Stromal cell of bone marrow (primary cell): ENCODE measurements at regions not wholly inside any gene's neighbourhood (a gene's known extent, or its start where the extent isn't known, plus 50 kb on each side); places are given as distances from the start of the nearest gene placed in this dataset.
"Not testable (repeated sequence)": the region's sequence is repeated elsewhere in the genome, so short reads cannot be mapped to it uniquely, and the experiment has no call there.

Source experiments
- DNase-seq: peaks from one replicate; pipeline ENCODE4 v3.0.0-alpha.2; 2012; ENCODE audit warnings: low read depth

DNA sequence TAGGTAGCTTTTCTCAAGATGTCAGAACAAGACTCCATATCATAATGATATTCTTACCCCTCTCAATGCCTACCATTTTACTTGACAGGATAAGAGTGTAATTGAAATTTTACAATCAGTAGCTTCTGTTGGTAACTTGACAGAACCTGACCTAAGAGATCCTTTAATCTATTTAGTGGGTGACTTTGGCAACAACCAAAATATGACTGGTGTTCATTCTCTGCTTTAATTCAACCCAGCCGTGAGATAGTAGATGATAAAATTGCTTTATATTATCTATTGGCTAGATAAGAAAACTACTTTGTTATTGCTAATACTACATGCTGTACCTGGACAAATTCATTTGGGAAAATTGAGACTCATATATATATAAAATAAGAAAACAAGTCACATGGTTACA is 770.2 kb upstream of the NXPH2 start:
- no peak for DNase-seq

DNA sequence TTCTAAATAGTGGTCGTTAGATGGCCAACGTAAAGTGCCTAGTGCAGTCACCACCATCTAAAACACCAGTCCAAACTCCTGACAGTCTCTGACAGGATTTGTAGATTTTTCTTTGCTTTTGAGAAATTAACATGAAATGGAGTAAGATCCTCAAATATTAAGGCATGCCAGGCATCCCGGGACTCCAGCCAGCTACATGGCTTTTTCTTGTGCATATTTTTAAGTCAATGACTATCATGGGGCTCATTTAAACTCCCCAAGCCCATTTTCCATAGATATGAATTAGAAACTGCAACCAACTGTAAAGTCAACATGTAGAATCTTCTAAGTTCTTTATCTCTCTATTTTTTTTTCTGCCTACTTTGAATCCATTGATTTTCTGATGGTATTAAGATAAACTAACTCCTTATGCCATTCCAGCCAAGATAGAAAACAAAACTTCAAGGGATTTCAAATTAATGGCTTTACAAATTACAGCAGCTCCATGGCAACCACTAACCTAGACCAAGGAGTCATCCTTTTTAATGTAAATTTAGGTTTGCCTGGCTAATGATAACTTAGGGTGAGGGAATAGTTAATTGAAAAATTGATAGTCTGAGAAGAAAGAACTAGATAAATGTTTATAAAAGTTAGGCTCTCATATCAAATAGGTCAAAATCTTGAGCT is 764.1 kb upstream of the NXPH2 start:
- no peak for DNase-seq

DNA sequence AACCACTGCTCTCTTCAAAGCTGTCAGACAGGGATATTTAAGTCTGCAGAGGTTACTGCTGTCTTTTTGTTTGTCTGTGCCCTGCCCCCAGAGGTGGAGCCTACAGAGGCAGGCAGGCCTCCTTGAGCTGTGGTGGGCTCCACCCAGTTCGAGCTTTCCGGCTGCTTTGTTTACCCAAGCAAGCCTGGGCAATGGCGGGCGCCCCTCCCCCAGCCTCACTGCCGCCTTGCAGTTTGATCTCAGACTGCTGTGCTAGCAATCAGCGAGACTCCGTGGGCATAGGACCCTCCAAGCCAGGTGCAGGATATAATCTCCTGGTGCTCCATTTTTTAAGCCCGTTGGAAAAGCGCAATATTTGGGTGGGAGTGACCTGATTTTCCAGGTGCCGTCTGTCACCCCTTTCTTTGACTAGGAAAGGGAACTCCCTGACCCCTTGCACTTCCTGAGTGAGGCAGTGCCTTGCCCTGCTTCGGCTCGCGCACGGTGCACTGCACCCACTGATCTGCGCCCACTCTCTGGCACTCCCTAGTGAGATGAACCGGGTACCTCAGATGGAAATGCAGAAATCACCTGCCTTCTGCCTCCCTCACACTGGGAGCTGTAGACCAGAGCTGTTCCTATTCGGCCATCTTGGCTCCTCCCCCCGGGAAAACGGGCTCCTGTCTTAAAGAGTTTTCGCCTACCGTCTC is 758.3 kb upstream of the NXPH2 start:
- DNase-seq, result not testable (repeated sequence)

DNA sequence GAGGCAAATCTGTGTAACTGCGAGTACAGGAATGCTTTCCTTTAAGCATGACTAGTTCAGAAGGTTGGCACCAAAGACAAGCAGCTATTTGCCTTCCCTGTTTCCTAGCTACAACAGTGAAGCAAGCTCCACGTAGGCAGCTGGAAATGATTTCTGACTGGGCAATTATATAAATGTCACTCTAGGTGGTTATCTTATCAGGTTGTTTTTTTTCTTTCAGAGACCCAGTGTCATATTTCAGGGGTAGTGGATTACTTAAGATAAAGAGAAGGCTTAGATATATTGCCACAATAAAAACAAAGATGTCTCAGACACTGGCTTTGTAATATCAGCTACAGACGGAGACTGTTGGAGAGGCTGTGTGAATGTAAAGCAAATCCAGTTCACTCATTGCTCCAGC is 748.9 kb upstream of the NXPH2 start:
- DNase-seq, result no peak

DNA sequence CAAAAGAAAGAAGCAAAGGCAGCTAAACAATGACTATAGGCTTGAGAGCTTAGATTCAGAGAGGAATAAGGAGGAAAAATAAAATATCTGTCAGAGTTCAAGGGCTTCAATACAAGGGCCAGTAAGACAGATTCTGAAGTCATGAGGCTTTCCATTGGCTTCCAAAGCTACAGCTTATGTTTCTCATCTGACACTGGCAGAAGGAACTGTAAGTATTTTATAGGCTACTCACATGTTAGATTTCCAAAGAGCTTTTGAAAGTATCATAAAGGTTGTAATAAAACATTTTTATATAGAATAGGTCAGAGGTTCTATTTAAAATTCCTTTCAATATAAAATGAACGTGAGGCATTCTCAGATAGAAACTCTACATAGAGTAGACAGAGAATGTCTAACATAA is 746.6 kb upstream of the NXPH2 start:
- DNase-seq, result no peak

DNA sequence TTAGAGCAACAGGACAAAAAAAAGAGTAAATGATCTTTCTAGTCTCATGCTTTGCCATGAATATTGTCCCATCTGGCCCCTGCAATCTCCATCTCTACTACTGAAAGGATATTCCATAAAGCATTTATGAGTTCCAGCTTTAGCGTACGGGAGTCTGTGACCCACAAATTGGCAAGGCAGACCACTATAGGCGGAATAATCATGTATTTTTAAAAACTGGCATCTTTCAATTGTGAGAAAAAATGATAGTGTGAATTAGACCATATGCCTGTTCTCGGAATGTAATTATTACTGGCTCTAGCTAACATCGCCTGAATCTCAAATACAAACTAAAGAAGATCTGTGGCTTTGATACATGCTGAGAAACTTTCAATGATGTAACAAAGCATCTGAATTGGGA is 738.1 kb upstream of the NXPH2 start:
- DNase-seq, result no peak

DNA sequence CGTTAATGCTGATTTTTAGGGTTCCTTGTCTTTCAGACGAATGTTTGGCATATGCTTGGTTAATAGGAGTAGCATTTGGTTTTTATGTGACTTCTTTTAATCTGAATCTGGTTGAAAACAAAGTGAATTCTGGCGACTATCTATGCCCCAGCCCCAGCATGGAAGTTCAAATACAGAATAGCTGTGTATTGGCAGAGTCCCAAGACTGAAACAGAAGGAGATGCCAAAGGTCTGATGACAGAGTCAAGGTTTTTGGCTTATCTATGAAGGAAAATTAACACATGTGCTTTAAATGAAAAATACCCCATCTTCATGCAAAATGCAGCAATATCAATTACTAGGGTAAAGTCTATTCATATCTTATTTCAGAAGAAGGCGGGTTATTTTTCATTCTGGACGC is 734.8 kb upstream of the NXPH2 start:
- no peak for DNase-seq

DNA sequence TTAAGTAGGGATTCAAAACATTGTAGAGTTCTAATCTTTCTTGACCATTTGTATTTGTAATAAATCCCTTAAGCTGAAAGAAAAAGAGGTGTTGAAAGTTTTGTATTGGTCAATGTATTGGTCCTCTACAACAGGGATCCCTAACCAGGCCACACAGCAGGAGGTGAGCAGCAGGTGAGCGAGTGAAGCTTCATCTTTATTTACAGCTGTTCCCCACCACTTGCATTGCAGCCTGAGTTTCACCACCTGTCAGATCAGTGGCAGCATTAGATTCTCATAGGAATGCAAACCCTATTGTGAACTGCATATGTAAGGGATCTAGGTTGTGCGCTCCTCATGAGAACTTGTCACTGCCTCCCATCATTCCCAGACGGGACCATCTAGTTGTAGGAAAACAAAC is 715.7 kb upstream of the NXPH2 start:
- DNase-seq, result no peak

DNA sequence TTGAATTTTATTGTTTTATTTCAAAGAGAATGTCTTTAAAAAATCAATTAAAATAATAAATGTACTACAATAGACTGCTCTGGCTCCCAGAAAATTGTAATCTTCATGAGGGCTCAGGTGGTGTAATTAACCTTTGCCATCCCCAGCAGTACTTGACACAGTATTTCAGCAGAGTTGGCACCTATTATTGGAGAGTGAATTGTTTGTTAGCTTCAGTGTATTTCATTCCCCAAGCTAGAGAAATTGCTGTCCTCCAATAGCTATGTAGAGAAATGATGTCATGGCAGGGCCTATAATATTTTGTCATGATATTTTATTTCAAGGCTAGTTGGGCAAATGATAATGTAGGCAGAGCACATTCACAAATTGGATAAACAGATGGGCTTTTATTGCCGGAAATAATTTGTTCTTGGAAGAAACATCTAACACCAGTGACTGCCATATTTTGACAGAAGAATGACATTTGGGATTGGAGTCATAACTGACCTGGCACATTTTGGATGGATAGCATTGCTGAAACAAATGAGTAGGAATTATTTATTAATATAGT is 712.0 kb upstream of the NXPH2 start:
- DNase-seq, result no peak

DNA sequence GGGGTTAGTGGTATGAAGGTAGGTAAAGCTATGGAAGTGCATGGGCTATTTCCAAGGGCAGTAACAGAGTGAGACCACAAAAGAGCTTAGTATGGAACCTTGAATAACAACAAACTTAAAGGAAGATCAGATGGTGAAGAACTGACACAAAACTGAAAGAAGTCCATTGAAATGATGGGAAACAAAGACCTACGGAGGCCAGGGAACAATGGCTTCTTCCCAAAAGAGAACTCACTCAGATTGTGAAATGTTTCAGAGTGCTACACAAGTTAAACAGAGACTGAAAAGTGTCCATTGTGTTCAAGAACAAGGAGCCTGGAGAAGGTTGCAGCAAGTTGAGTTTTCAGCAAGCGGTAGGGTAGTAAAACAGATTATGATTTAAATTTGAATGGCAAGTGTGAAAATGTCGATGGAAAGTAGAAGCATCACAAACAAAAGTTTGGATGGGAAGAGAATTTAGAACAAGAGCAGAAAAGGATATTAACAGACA is 700.0 kb upstream of the NXPH2 start:
- DNase-seq, result no peak

DNA sequence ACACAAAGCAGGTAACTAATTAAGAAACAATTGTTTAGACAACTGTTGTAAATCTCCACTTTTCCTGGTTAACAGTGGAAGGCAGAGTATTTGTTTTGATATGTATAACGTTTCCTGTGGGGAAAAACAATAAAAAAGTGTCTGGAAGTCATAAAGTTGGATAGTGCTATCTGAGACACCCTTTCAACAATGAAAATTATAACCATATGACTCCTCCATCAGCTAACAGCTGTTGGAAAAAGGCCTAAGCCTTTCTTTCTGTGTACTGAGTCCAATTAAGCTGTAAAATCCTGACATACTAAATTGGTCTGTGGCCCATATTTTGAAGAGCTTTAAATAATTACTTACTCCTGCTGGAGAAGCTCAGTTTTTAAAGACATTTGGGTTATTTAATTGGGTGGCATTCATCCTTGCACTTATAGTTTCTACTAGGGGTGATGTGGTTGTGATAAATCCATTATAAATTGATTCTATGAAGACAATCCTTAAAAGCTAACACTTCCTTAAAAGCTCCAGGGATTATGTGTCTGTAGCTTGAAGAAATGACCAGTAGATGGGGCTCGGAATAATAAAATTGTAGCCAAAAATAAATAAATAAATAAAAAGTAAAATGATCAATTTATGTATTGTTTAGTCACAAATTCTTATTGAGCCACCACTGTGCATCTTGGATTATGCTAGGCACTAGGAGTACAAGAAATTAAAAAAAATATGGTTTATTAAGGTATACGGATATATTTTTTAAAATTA is 698.1 kb upstream of the NXPH2 start:
- peak; percentile 5 for DNase-seq

DNA sequence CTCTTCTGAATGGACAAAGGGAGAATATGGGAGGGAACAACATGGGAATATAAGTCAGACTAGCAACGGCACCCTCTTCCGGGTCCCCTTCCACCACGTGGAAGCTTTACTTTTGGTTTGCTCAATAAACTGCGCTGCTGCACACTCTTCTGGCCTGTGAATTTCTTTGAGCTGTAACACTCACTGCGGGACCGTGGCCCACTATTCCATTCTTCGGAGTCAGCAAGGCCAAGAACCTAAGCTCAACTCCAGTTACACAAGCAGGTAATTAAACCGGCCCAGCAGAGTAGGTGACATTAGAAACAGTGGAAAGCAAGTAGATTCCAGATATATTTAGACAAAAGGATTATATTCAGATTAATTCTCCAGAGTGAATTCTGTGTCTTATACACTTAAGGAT is 697.4 kb upstream of the NXPH2 start:
- DNase-seq, result no peak

DNA sequence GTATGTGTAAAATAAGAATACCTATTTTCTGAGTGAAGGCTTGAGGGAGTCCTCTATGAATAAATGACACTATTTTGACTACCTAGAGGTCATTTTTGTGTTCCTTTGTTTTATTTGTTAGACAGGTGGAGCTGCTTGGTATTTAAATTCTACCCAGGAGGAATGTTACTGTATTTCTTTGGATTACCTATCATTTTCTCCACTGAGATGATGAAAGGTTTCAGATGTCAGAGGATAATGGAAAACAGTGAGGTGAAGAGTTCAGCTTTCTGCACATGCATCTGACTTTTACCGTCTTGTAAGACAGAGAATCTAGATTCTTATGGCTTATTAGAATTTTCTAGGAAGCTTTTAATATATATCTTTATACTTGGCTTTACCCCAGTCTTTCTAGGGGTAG is 689.8 kb upstream of the NXPH2 start:
- DNase-seq, result no peak

DNA sequence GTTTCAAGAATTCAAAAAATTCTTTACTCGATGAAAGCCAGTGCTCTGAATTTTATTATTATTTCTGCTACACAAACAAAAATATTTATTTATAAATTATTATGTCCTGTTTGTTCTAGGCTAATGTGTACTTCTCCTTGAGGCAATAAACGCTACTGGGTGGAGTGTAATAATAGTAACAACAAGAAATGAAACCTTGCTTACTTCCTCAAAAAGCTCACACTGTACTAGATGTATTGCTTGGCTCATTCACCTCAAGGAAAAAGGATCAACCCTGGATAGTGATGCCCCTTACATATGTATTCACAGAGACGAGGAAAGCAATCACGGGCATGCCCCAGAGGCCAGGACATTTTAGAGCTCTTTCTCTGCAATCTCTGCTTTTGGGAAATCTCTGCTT is 685.6 kb upstream of the NXPH2 start:
- no peak for DNase-seq

DNA sequence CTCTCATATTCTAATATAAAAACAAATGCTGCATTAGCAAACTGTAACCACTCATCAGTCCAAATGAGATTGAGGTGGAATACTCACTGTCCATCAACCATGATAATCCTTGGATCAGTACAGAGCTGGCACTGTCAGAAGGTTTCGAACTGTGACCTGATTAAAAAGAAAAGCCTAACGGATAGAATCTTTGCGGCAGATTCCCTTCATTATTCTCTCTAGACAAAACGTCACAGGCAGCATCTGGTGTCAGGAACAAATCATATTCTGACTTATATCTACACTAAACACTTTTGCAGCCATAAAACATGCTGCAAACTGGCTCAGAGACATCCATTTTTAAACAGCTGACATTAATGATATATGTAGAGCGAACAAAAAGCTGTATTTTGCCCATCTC is 677.7 kb upstream of the NXPH2 start:
- no peak for DNase-seq

DNA sequence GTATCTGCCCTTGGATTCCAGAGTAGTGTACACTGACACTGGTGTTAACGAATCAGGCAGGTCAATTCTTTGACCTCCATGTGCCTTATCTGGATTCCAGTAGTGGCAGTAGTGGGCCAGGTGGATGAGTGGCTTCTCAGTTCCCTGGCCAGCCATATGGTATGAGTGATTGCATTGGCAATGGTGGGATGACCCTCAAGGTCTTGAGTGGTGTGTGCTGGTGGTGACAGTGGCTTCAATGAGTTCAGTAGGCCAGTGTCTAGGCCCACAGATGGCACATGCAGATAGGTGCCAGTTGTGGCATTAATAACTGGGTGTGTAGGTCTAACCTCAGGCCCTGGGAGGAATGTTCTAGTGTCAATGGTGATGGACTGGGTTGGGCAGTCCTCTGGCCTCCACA is 674.1 kb upstream of the NXPH2 start:
- no peak for DNase-seq

DNA sequence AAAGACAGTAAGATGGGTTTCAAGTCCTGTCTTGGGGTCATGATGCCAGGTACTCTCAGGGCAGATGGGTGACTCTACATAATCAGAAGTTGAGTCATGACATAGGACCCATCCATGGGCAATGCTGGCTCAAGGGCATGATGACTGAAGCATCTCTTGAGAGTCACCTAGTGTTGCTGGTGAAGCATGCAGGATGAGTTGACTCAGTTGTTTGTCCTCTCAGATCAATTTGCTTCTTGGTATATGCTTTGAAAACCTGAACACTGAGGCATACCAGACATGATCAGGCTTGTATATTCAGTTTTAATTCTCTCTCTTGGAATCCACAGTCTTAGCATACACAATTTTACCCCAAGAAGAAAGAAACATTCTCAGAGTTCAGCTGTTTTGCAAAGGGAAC is 658.9 kb upstream of the NXPH2 start:
- no peak for DNase-seq

DNA sequence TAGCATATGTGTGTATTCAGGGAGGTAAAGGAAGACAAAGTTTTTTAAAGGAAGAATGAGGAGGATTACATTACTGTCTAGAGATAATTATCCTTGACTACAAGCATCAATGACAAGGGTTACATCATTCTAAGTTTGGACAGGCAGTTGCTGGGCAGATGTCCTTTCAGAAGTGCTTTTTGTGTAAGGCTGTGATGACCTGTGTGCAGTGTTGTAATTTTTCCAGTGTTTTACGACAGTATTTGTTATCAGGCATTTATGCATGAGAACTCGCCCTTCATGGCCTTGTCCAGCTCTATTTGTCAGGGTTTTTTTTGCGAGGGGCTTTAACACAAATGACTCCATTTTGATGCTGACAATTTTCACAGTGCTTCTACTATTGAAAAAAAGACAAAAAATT is 658.3 kb upstream of the NXPH2 start:
- DNase-seq, result no peak

DNA sequence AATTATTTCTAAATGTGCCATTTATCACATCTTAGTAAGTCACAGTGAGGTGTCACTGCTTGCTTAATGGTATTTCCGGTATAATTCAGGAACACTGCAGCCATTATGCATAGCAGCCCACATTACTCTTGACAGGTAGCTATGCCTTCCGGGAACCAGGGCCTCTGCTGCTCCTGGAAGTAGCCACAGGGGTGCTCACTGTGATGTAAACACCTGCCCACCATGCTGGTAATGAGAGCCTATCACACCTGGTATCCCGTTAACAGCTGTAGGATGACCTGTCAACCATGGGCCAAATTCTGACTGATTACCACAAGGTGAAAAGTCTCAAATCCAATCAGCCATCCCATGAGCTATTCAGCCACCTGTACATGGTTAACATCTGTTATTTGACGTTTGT is 647.0 kb upstream of the NXPH2 start:
- DNase-seq, result no peak

DNA sequence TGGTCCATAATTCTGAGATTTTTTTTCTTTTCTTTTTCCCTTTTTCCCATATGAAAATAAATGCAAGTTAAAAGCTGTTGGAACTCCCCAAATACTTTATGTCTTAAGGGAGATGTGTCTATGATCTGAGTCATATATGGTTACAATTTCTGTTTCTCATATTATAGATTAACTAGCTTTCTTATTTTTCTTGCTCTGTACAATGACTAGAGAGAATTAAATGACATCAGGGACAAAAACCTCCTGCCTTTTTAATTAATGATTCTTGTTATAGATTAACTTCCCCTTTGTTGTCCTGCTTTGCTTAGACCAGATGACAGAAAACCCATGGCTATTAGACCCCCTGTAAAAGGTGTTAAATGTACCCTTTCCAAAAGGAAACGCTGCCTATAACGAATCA is 643.9 kb upstream of the NXPH2 start:
- DNase-seq, result no peak

DNA sequence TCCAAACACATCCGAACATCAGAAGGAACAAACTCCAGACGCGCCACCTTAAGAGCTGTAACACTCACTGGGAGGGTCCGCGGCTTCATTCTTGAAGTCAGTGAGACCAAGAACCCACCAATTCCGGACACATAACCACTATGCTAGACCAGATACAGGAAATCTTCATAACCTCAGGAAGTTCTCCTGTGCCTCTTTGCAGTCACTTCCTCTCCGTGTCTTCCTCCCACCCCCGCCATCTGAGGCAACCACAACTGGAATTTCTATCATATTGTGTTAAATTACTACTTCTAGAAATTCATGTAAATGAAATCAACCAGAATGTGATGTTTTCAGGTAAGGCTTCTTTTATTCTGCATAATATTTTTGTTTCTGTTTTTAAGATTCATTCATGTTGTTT is 631.0 kb upstream of the NXPH2 start:
- no peak for DNase-seq

DNA sequence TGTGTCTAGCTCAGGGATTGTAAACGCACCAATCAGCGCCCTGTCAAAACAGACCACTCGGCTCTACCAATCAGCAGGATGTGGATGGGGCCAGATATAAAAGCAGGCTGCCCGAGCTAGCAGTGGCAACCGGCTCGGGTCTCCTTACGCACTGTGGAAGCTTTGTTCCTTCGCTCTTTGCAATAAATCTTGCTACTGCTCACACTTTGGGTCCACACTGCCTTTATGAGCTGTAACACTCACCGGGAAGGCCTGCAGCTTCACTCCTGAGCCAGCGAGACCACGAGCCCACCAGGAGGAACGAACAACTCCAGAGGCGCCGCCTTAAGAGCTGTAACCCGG is 630.6 kb upstream of the NXPH2 start:
- not testable (repeated sequence) for DNase-seq
